ENCODE measurements at regions not wholly inside any gene's neighbourhood (a gene's known extent, or its start where the extent isn't known, plus 50 kb on each side); places are given as distances from the start of the nearest gene placed in this dataset.

DNA sequence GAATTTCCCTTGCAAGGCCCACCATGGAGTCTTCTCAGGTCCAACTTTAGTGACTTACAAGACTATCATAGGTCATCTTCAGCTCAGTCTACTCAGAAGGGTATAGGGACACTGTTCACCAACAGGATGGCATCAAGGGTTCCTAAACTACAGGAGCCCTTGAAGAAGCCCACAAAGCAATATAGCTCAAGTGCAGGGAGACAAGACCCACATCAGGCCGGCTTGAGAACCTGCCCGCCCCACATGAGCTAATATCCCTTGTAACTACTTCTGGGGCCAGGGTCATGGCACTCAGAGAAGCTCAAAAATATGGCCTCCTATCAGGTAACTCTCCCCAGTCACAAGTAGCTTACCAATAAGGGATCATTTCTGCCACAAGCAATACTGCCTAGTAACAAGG lies 249.9 kb downstream of the CDK5RAP2 start:
- TF ChIP-seq, protein P1, sequence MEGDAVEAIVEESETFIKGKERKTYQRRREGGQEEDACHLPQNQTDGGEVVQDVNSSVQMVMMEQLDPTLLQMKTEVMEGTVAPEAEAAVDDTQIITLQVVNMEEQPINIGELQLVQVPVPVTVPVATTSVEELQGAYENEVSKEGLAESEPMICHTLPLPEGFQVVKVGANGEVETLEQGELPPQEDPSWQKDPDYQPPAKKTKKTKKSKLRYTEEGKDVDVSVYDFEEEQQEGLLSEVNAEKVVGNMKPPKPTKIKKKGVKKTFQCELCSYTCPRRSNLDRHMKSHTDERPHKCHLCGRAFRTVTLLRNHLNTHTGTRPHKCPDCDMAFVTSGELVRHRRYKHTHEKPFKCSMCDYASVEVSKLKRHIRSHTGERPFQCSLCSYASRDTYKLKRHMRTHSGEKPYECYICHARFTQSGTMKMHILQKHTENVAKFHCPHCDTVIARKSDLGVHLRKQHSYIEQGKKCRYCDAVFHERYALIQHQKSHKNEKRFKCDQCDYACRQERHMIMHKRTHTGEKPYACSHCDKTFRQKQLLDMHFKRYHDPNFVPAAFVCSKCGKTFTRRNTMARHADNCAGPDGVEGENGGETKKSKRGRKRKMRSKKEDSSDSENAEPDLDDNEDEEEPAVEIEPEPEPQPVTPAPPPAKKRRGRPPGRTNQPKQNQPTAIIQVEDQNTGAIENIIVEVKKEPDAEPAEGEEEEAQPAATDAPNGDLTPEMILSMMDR (IDR thresholded peaks at IDR 0.05): no peak
- Histone ChIP-seq H3K4me1 (no peaks in the 10 kb centered on the region), H3K27me3 (no peaks in the 10 kb centered on the region), H3K4me3 (no peak overlapping the region), H3K27ac (no peak overlapping the region), H3K36me3 (no peaks in the 10 kb centered on the region), H3K9me3 (no peaks in the 10 kb centered on the region)
- DNase-seq: no peak
- WGBS, 2 donors: 82 to 90% methylated on average over 2 of the region's 2 CpGs
- no peak for FAIRE-seq
- intact Hi-C loops (cut with DNase I): no loop called here
- ATAC-seq: no peak

DNA sequence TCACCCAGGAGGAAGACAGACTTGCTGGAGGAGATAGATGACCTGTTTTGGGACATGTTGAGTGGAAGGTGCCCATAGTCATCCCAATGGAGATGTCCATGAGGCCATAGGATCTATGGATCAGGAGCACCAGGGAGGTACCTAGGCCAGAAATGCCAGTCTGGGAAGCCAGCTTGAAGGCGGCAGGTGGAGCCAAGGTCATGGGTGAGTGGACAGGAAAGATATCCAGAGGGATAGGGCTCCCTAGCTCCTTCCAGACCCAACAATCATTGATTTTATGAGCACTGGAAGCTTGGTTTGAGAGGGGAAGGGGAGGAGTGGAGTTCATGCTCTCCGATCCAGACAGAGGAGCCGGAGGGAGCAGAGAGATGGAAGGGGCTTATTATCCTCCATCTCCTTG lies 252.6 kb downstream of the CDK5RAP2 start:
- intact Hi-C loops (cut with DNase I): no loop called here

DNA sequence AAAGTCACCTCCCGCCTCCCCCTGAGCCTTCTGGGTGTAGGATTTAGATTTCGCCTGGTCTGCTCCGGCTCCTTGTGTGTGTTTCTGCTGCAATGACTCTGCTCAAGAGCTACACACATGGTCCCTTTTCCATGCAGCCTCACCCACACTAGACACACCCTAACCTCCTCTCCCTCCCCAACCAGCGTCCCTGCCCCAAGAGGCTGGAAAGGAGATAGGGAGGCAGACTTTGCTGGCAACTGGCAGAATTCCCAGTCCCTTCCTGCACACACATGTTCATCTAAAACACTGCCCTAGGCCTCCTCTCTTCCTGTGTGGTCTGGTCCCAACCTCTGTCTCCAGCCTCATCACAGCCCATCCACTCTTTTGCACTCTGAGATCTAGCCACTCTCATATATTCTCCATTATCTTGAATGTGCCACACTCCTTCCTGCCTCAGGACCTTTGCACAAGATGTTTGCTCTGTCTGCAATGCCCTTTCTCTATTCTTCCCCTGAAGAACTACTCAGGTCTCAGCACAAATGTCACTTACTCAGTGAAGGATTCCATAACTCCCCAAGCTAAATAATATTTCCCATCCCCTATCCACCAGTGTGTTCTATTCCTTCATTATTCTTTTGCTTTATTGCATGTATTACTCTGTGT lies 253.8 kb downstream of the CDK5RAP2 start:
- TF ChIP-seq, protein P1 (IDR thresholded peaks at IDR 0.05): no peak
- WGBS, 2 donors: 74 to 80% methylated on average over 4 of the region's 4 CpGs
- H3K27me3 ChIP-seq: no peaks in the 10 kb centered on the region
- no peak for FAIRE-seq
- H3K4me3 ChIP-seq: no peak overlapping the region
- no peaks in the 10 kb centered on the region for H3K36me3 ChIP-seq
- intact Hi-C loops (cut with DNase I): no loop called here
- DNase-seq: no peak
- H3K27ac ChIP-seq: no peak overlapping the region
- H3K9me3 ChIP-seq: no peaks in the 10 kb centered on the region
- no peaks in the 10 kb centered on the region for H3K4me1 ChIP-seq
- ATAC-seq: no peak

More for the DNA sequence above, 252.6 kb downstream of the CDK5RAP2 start:
- Histone ChIP-seq H3K36me3 (no peaks in the 10 kb centered on the region), H3K4me1 (no peaks in the 10 kb centered on the region), H3K27ac (no peak overlapping the region), H3K27me3 (no peaks in the 10 kb centered on the region), H3K9me3 (no peaks in the 10 kb centered on the region), H3K4me3 (no peak overlapping the region)
- 48 to 57% methylated on average over 3 of the region's 3 CpGs for WGBS, 2 donors
- peak in 3 of 4 donors; percentile 40 to 73 (median 68) for ATAC-seq
- DNase-seq: peak in 2 of 6 donors; percentile 17 to 36
- no peak for FAIRE-seq
- TF ChIP-seq, protein P1 (IDR thresholded peaks at IDR 0.05): no peak

DNA sequence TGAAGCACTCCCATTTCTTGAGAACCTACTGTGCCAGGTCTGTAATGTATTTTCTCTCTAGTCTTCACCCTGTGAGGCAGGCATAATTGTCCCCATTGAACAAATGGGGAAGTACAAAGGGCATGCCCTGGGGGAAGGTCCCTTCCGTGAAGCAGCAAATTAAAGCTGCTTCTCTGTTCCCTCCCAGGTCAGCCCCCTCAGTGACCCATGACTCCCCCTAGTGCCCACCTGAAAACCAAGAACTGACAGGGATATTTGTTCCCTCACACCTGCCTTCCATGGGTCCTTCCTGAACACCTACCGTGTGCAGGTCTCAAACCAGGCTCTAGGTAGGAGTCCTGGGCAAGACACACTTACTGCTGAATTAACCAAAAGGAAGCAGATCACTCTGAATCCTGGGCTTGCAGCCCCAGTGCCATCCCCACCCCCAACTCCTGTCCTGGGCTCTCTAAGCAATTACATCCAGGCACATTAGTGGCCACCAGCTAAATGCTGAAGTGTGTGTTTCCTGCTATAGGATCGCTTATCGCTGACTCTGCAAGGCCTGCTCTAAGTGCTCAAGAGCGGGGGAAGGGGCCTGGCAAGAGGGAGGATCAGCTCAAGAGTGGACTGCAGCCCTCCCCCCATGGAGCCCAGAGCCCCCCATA lies 254.8 kb downstream of the CDK5RAP2 start:
- no peak for ATAC-seq
- Histone ChIP-seq H3K4me3 (no peak overlapping the region), H3K27ac (no peak overlapping the region), H3K4me1 (no peaks in the 10 kb centered on the region), H3K9me3 (no peaks in the 10 kb centered on the region), H3K27me3 (no peaks in the 10 kb centered on the region), H3K36me3 (no peaks in the 10 kb centered on the region)
- intact Hi-C loops (cut with DNase I): no loop called here
- 74 to 77% methylated on average over 5 of the region's 5 CpGs for WGBS, 2 donors
- no peak for FAIRE-seq
- TF ChIP-seq, protein P1 (IDR thresholded peaks at IDR 0.05): no peak
- DNase-seq: no peak

DNA sequence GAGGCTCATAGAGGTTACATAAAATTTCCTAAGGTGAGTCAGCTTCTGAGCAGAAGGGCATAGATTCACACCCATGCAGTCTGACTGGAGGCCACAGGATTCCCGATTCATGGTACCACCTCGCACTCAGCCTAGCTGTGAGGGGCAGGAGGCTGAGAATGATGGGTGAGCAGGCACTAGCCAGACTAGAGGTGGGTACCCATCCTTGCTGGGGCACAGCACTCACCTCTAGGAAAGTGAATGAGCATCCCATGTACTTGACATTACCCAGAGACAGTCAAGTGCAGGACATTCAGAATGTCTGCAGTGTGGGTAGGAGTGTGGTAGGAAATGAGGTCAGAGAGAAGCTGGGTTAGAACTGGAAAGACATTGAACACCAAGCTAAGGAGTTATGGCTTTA lies 255.5 kb downstream of the CDK5RAP2 start:
- Histone ChIP-seq H3K27me3 (no peaks in the 10 kb centered on the region), H3K4me1 (no peaks in the 10 kb centered on the region), H3K27ac (no peak overlapping the region), H3K9me3 (no peaks in the 10 kb centered on the region), H3K36me3 (no peaks in the 10 kb centered on the region), H3K4me3 (no peak overlapping the region)
- intact Hi-C loops (cut with DNase I): no loop called here
- DNase-seq (no peak), FAIRE-seq (no peak), ATAC-seq (no peak)
- WGBS, 2 donors: 94 to 98% methylated on average over 2 of the region's 2 CpGs
- TF ChIP-seq, protein P1 (IDR thresholded peaks at IDR 0.05): no peak
